HG03039 (cell line): ENCODE measurements at regions not wholly inside any gene's neighbourhood (a gene's known extent, or its start where the extent isn't known, plus 50 kb on each side); places are given as distances from the start of the nearest gene placed in this dataset.

ENCODE experiments used
- ATAC-seq: cut with Tn5 transposase; IDR thresholded peaks from one replicate; pipeline ENCODE4 v1.9.1; 2021; ENCODE audit warnings: mild to moderate bottlenecking, moderate library complexity; ENCODE audit not compliant: unreplicated experiment

DNA sequence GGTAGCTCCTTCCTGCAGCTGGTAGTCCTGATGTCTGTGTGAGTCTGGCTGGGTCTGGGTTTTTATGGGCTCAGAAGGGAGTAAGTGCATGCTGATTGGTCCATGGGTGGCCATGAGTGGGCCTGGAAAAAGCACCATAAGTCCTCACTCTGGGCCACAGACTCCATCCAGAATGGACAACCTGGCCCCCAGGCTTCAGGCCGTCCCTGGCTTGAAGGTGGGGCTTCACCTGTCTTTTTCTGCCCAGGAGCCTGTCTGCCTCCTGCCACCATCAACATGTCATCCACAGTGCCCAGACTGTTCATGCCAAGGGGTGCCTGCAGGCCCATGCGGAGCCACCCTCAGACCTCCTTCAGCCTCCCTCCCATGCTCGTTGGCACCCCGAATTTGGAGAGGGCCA lies 620.0 kb downstream of the RAPGEF2 start:
- ATAC-seq, result no peak

GRCh38 chr4:159723341-159724048 lies 620.6 kb downstream of the RAPGEF2 start:
- ATAC-seq, result no peak

DNA sequence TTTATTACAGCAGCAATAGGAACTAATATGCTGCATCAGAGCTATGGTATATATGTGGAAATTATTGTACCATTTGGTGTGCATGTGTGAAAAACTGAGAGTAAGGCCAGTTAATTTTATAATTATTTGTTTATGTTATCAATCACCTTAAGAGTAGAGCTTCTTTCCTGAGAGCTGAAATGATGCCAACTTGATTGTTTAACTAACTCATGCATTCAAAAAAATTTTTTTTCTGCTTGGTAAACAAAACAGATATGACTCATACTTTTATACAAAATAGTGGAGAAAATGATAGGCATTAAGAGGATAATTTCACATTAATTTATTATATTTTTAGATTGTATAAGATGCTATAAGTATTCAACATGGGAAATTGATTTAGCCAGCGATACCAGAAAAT lies 622.7 kb downstream of the RAPGEF2 start:
- ATAC-seq, result no peak

DNA sequence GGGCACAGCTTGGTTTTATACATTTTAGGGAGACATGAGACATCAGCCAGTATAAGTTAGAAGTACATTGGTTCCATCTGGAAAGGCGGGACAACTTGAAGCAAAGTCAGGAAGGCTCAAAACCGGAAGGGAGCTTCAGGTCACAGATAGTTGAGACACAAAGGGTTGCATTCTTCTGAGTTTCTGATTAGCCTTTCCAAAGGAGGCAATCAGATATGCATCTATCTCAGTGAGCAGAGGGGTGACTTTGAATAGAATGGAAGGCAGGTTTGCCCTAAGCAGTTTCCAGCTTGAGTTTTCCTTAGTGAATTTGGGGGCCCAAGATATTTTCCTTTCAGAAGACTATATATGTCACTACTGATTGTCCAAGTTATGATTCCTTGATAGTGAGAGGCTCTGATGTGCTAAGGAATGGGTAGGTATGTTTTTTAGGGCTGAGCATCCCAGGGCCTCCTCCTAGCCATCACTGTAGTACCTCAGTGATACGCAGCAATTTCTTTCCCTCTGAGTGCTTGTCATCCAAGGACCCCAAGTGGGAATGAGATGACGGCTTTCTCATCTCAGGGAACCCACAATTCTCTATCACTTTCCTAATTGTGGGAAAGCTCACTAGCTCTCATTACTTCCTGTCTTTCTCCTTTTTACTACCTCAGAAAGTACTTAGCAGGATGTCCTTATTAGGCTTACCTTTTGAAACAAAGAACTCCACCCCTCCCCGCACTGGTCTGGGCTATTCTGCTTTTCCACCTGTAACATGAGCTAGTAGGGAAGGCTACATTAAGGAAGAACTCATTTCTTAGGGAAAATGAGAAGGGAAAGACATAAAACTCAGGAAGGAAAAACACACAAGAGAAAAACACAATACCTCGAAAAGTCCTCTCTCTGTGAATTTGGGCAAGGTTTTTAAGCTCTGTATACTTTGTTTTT lies 632.7 kb downstream of the RAPGEF2 start:
- ATAC-seq, result no peak

DNA sequence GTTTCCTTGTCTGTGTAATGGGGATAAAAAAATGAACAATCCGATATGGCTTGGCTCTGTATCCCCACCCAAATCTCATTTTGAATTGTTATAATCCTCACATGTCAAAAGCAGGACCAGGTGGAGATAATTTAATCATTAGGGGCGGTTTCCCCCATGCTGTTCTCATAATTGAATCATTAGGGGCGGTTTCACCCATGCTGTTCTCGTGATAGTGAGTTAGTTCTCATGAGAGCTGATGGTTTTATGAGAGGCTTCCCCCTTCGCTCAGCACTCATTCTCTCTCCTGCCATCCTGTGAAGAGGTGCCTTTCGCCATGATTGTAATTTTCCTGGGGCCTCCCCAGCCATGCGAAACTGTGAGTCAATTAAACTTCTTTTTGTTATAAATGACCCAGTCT lies 633.5 kb downstream of the RAPGEF2 start:
- no peak for ATAC-seq

DNA sequence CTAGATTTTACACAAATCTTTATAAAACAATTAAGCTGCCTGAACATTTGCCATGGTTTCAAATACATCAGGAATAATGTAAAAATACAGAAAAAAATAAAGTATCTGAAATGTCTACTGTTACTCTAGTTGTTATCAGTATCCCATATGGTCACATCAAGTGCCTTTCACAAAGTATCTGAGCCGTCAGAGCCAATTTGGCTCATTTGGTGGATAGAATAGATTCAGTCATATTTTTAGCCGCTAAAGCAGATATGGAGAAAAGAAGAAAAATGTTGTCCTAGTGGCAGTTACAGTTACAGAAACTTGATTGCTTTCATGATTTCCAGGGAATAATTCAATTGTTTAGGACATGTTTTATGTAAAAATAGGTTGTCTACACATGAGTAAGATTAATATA lies 641.1 kb downstream of the RAPGEF2 start:
- no peak for ATAC-seq

DNA sequence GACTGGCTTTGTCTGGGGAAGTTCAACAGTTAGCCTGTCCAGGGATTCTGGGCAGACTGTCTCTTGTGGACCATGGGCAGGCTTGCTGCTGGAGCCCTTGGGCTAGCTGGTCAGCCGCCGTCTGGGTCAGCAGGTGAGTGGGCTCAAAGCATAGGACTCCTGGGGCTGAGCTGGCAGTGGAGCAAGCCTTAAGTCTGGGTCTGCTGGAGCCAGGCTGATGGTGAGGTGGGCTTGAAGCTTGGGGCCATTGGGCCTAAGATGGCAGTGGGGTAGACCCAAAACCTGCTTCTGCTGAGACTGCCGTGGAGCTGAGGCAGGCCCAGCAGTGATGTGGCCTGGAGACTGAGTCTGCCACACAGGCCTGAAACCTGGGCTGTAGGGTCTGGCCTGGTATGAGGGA lies 645.1 kb downstream of the RAPGEF2 start:
- ATAC-seq, result no peak

- ATAC-seq, result no peak
Measured at GRCh38 chr4:159748834-159749444, 646.1 kb downstream of the RAPGEF2 start.

GRCh38 chr4:159757499-159757898 lies 654.6 kb downstream of the RAPGEF2 start:
- ATAC-seq, result no peak

DNA sequence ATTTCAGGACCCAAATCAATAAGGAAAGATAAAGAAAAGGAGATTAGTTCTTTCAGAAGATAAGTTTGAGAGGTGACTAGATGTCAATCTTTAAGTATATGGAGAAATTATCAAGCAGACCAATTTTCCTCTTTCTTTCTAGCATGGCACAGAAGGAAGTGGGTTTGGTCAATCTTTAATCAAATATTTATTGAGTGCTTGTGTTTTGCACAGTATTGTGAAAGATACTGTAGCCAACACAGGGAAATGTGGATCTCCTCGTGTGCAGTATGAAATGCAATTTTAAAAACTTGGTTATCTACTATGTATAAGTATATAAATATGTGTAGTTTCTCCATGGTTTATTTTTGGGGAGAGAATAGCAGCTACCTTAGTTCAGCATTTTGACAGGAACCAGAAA lies 655.2 kb downstream of the RAPGEF2 start:
- no peak for ATAC-seq

- no peak for ATAC-seq
Measured at GRCh38 chr4:159762672-159763071, 659.8 kb downstream of the RAPGEF2 start.

DNA sequence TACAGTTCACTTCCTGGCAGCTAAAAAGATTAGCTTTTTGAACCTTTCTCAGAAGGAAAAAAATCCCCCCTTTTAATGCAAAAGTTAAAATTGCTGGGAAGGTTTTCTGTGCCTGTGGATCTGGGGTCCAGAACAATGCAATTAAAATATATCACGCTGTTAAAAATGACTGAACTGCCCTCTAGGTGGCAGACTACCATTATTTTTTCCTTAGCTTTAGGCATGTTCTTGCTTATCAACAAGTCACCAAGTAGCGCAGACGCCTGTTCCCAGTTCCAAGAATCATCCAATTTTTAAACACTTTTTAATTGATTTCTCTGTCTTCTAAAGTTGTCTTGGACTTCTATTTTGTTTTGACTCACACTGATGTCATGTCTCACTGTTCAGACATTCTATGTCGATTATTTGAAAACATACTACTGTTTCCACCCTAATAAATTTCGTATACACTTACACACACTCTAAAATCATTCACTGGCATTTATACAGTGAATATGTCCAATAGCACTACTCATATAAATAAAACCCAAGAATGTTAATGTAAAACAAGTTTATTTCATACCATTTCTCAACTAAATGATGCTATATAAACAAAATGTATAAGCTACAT lies 661.6 kb downstream of the RAPGEF2 start:
- ATAC-seq, result peak; percentile 64

GRCh38 chr4:159765382-159765781 lies 662.5 kb downstream of the RAPGEF2 start:
- no peak for ATAC-seq

- no peak for ATAC-seq
Measured at GRCh38 chr4:159766241-159766640, 663.4 kb downstream of the RAPGEF2 start.

GRCh38 chr4:159767406-159767805 lies 664.5 kb downstream of the RAPGEF2 start:
- ATAC-seq, result no peak

DNA sequence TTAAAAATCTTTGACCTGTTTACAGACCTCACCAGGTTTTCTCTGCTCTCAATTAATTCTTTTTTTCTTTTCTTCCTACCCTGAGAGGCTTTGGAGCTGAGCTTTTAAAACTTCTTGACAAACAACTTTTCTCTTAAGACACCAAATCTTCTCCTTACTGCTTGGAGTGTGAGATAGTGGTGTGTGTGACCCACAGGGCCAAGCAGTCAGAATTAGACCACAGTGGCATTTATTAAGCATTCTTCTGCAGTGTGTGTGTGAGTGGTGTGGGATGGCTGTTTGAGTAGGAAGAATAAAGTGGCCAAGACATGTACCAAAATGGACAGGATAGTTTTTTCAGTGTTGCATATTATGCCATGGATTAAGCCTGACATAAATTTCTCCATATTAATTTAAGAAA lies 665.1 kb downstream of the RAPGEF2 start:
- ATAC-seq, result no peak

- ATAC-seq, result no peak
Measured at GRCh38 chr4:159770401-159770800, 667.5 kb downstream of the RAPGEF2 start.

DNA sequence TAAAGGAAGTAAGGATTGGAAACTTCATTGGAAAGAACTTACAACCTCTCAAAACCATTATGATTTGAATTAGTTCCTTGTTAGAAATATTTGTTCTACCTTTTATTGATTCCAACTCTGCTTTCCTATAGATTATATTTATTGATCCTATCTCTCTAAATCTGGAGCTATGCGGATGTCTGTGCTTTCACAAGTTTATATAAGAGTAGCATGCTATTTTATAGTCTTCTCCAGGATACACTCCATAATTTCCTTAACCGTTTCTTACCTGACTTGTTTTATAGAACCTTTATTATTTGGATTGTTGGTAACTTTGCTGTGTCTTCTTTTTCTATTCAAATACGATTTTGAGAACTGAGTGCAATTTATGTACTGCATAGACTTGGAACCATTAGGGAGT lies 668.1 kb downstream of the RAPGEF2 start:
- no peak for ATAC-seq

DNA sequence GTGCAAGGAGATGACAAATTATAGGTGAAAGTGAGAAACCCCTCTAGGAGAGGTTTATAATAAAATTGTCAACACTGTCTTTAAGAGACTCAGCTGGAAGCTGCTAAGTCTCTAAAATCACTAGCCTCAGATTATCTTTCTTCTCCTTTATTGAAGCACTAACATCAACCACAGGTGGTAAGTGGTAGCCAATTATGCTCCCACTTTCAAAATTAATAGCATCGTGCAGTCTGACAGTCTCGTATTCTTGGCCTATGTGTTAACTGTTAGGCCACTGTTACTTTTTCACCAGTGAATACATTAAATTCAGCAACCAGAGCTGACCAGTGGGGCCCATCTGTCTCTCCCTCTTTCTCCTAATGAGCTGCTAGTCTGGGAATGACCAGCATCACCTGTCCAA lies 674.1 kb downstream of the RAPGEF2 start:
- ATAC-seq, result no peak

DNA sequence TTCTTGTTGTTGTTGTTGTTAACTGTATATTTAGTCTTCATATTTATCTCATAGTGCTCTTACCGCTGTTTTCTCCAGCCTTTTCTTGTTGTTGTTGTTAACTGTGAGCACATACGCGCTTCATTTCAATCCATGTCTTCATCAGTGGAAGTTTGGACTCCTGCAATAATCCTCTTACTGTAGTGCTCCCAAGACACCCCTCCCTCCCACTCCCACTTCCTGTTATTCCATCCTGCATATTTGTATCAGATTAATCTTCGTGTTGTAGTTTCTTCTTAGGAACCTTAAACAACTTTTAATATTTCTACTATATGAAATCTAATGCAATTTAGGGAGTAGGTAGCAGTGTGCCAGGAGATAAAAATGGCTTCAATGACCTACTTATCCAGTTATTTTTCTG lies 674.8 kb downstream of the RAPGEF2 start:
- ATAC-seq, result no peak

- ATAC-seq, result no peak
Measured at GRCh38 chr4:159778298-159778697, 675.4 kb downstream of the RAPGEF2 start.
